WTC11 (cell line): ENCODE measurements at regions not wholly inside any gene's neighbourhood (a gene's known extent, or its start where the extent isn't known, plus 50 kb on each side); places are given as distances from the start of the nearest gene placed in this dataset.

Source experiments
- ATAC-seq: fragments of 200-7000 bp; cut with Tn5 transposase; 2 replicates; pipeline ENCODE4 v1.10.0; 2021; ENCODE audit warnings: mild to moderate bottlenecking, moderate library complexity
- CTCF ChIA-PET: fragments of 300-600 bp; sonication (Branson Sonifier 250); formaldehyde crosslinking; loops from one replicate; lab custom pipeline; 2021; ENCODE audit warnings: antibody characterized with exemption; lab: Charles Lee
- POLR2A ChIA-PET: fragments of 350-600 bp; sonication (Branson Sonifier 250); formaldehyde crosslinking; loops from one replicate; lab custom pipeline; 2021; ENCODE audit warnings: antibody characterized with exemption; lab: Charles Lee
- DNase-seq: peaks from one replicate; pipeline ENCODE4 v3.0.0; 2021; ENCODE audit warnings: low spot score
- H3K27ac Mint-ChIP-seq: 2 replicates; pipeline ENCODE4 v1.8.0; 2021; ENCODE audit warnings: mixed read lengths
- H3K27me3 Mint-ChIP-seq: 2 replicates; pipeline ENCODE4 v1.8.0; 2021; ENCODE audit warnings: low read depth, mild to moderate bottlenecking, moderate library complexity, mixed read lengths
- H3K36me3 Mint-ChIP-seq: 2 replicates; pipeline ENCODE4 v1.8.0; 2021; ENCODE audit warnings: mixed read lengths
- H3K4me1 Mint-ChIP-seq: 2 replicates; pipeline ENCODE4 v1.8.0; 2022; ENCODE audit warnings: mixed read lengths
- H3K4me3 Mint-ChIP-seq: 2 replicates; pipeline ENCODE4 v1.8.0; 2021; ENCODE audit warnings: mild to moderate bottlenecking, moderate library complexity, mixed read lengths
- H3K9me3 Mint-ChIP-seq: 2 replicates; pipeline ENCODE4 v1.8.0; 2021; ENCODE audit warnings: mixed read lengths
- AR ChIP-seq: fragments of 250-450 bp; sonication (Bioruptor Pico); IDR thresholded peaks from 2 replicates; pipeline ENCODE4 v1.9.0; 2021; ENCODE audit warnings: mild to moderate bottlenecking
- ARID4B ChIP-seq: sonication (generic); formaldehyde crosslinking; IDR thresholded peaks from 2 replicates; pipeline ENCODE4 v1.8.0; 2023; ENCODE audit warnings: missing genetic modification reagents, mild to moderate bottlenecking, borderline replicate concordance
- CBFB ChIP-seq: sonication (generic); formaldehyde crosslinking; IDR thresholded peaks from 2 replicates; pipeline ENCODE4 v1.8.1; 2022; ENCODE audit warnings: mild to moderate bottlenecking, low read depth, missing genetic modification reagents
- E2F4 ChIP-seq: sonication (generic); formaldehyde crosslinking; IDR thresholded peaks from 2 replicates; pipeline ENCODE4 v1.8.1; 2022; ENCODE audit warnings: low read depth, mild to moderate bottlenecking, moderate library complexity, missing genetic modification reagents, borderline replicate concordance
- EMX1 ChIP-seq: fragments of 250-450 bp; sonication (Bioruptor Pico); IDR thresholded peaks from 2 replicates; pipeline ENCODE4 v1.8.0; 2021; ENCODE audit warnings: mild to moderate bottlenecking
- ETV6 ChIP-seq: sonication (generic); formaldehyde crosslinking; IDR thresholded peaks from 2 replicates; pipeline ENCODE4 v1.8.1; 2022; ENCODE audit warnings: mild to moderate bottlenecking, missing genetic modification reagents
- FOXP4 ChIP-seq: sonication (generic); formaldehyde crosslinking; IDR thresholded peaks from 2 replicates; pipeline ENCODE4 v1.8.0; 2022; ENCODE audit warnings: mild to moderate bottlenecking, missing genetic modification reagents
- GTF2I ChIP-seq: fragments of 250-450 bp; sonication (Bioruptor Pico); conservative IDR thresholded peaks from 2 replicates; pipeline ENCODE4 v1.4.0; 2021; ENCODE audit warnings: mild to moderate bottlenecking
- KAT7 ChIP-seq: sonication (generic); formaldehyde crosslinking; IDR thresholded peaks from 2 replicates; pipeline ENCODE4 v1.8.1; 2023; ENCODE audit warnings: missing genetic modification reagents, mild to moderate bottlenecking, borderline replicate concordance
- PRRX2 ChIP-seq: fragments of 250-450 bp; sonication (Bioruptor Pico); IDR thresholded peaks from 2 replicates; pipeline ENCODE4 v1.8.0; 2021; ENCODE audit warnings: mild to moderate bottlenecking
- SOX15 ChIP-seq: fragments of 250-450 bp; sonication (Bioruptor Pico); IDR thresholded peaks from 2 replicates; pipeline ENCODE4 v1.9.0; 2021; ENCODE audit warnings: mild to moderate bottlenecking
- USF2 ChIP-seq: sonication (generic); formaldehyde crosslinking; IDR thresholded peaks from 2 replicates; pipeline ENCODE4 v1.8.1; 2023; ENCODE audit warnings: mild to moderate bottlenecking, missing genetic modification reagents, moderate library complexity
- ZBTB43 ChIP-seq: sonication (generic); formaldehyde crosslinking; IDR thresholded peaks from 2 replicates; pipeline ENCODE4 v1.8.1; 2023; ENCODE audit warnings: mild to moderate bottlenecking, missing genetic modification reagents
- ZNF138 ChIP-seq: sonication (generic); formaldehyde crosslinking; conservative IDR thresholded peaks from 2 replicates; pipeline ENCODE4 v1.8.1; 2022; ENCODE audit warnings: mild to moderate bottlenecking, moderate library complexity, missing genetic modification reagents
- ZNF281 ChIP-seq: sonication (generic); formaldehyde crosslinking; IDR thresholded peaks from 2 replicates; pipeline ENCODE4 v1.8.0; 2023; ENCODE audit warnings: mild to moderate bottlenecking, missing genetic modification reagents
- ZNF512 ChIP-seq: sonication (generic); formaldehyde crosslinking; IDR thresholded peaks from 2 replicates; pipeline ENCODE4 v1.8.1; 2022; ENCODE audit warnings: missing genetic modification reagents, borderline replicate concordance

- TF ChIP-seq ARID4B (CRISPR knock-in tag) (no peak), USF2 (no peak)
Measured at GRCh38 chr19:30087381-30088138, 145.5 kb downstream of the URI1 start (continued).

- no peaks in the 10 kb centered on the region for H3K4me1 Mint-ChIP-seq
- DNase-seq (no peak), ATAC-seq (no peak)
- no peak overlapping the region for H3K27ac Mint-ChIP-seq
- no peaks in the 10 kb centered on the region for H3K27me3 Mint-ChIP-seq
- no peaks in the 10 kb centered on the region for H3K9me3 Mint-ChIP-seq
- POLR2A ChIA-PET, result no interaction called here
- H3K4me3 Mint-ChIP-seq, result no peak overlapping the region
- H3K36me3 Mint-ChIP-seq, result no peaks in the 10 kb centered on the region
- CTCF ChIA-PET, result no interaction called here
- TF ChIP-seq PRRX2 (CRISPR knock-in tag), result no peak
- TF ChIP-seq AR (CRISPR knock-in tag), result no peak
- no peak for TF ChIP-seq KAT7 (CRISPR knock-in tag)
- TF ChIP-seq E2F4, result no peak
- no peak for TF ChIP-seq CBFB (CRISPR knock-in tag)
- TF ChIP-seq ZNF138 (CRISPR knock-in tag), result no peak
- no peak for TF ChIP-seq ZNF512 (CRISPR knock-in tag)
- TF ChIP-seq FOXP4 (CRISPR knock-in tag), result no peak
- TF ChIP-seq ETV6 (CRISPR knock-in tag), result no peak
- no peak for TF ChIP-seq ZNF281 (CRISPR knock-in tag)
- no peak for TF ChIP-seq SOX15 (CRISPR knock-in tag)
- TF ChIP-seq ZBTB43 (CRISPR knock-in tag), result no peak
- TF ChIP-seq GTF2I (CRISPR knock-in tag), result no peak
- TF ChIP-seq EMX1 (CRISPR knock-in tag), result no peak
Measured at GRCh38 chr19:30088567-30088966, 146.5 kb downstream of the URI1 start.
